ENCODE measurements at regions not wholly inside any gene's neighbourhood (a gene's known extent, or its start where the extent isn't known, plus 50 kb on each side); places are given as distances from the start of the nearest gene placed in this dataset.

- Histone ChIP-seq H3K4me2 (ENCODE audit: low read length, poor library complexity, severe bottlenecking) (no peak overlapping the region), H3K4ac (ENCODE audit: low read depth in 1 of 2, low read length in 2 of 2) (no peak overlapping the region), H4K91ac (ENCODE audit: low read length) (no peak overlapping the region), H3K9me3 (ENCODE audit: control insufficient read depth, low read length) (no peaks in the 10 kb centered on the region), H3K79me1 (replicated peaks; ENCODE audit: low read length, poor library complexity, severe bottlenecking) (peaks cover 14% of the 10 kb centered on the region), H3K9ac (ENCODE audit: low read length) (no peak overlapping the region), H2BK12ac (ENCODE audit: low read length in 2 of 2) (no peak overlapping the region), H2AFZ (ENCODE audit: low read depth, low read length) (no peak overlapping the region), H3K36me3 (ENCODE audit: control insufficient read depth in 1 of 2, insufficient read depth in 2 of 2, low read depth in 1 of 2, low read length in 2 of 2) (peaks cover under 1 to 4% of the 10 kb centered on the region in 2 experiments), H3K27ac (ENCODE audit: low read length, poor library complexity, severe bottlenecking) (no peak overlapping the region), H3K23ac (ENCODE audit: low read length in 2 of 2) (no peak overlapping the region), H3K14ac (ENCODE audit: low read length in 2 of 2) (no peak overlapping the region), H2AK5ac (ENCODE audit: low read length, severe bottlenecking) (no peak overlapping the region), H2BK120ac (ENCODE audit: low read depth, low read length) (no peak overlapping the region), H4K8ac (ENCODE audit: low read length) (no peak overlapping the region), H3K18ac (ENCODE audit: low read depth in 1 of 2, low read length in 2 of 2) (peak overlapping the region in 1 of 2 experiments; percentile 54), H2BK15ac (ENCODE audit: low read depth, poor library complexity, severe bottlenecking) (no peak overlapping the region), H2BK5ac (ENCODE audit: low read depth, low read length, poor library complexity, severe bottlenecking) (no peak overlapping the region), H3K27me3 (ENCODE audit: control insufficient read depth in 1 of 2, insufficient read depth in 1 of 2, low read length in 2 of 2) (no peaks in the 10 kb centered on the region), H3K4me1 (ENCODE audit: control insufficient read depth, insufficient read depth, low read depth, low read length) (peaks cover 11% of the 10 kb centered on the region), H3K4me3 (ENCODE audit: insufficient read depth in 1 of 2, low read depth in 1 of 2, low read length in 2 of 2) (no peak overlapping the region)
- WGBS, result 34% methylated on average over 2 of the region's 2 CpGs
- peak; percentile 50 for DNase-seq
Measured at GRCh38 chr19:46932346-46932745, 71.5 kb downstream of the ARHGAP35 start.

GRCh38 chr19:46935066-46935663, 74.4 kb downstream of the ARHGAP35 start:
- no peak overlapping the region for H3K27ac ChIP-seq (ENCODE audit: low read length, poor library complexity, severe bottlenecking)
- no peak overlapping the region for H3K23ac ChIP-seq (ENCODE audit: low read length in 2 of 2)
- peak overlapping the region; percentile 34 for H4K91ac ChIP-seq (ENCODE audit: low read length)
- H3K9ac ChIP-seq (ENCODE audit: low read length), result no peak overlapping the region
- peaks cover 10% of the 10 kb centered on the region for H3K79me1 ChIP-seq (replicated peaks; ENCODE audit: low read length, poor library complexity, severe bottlenecking)
- H2BK120ac ChIP-seq (ENCODE audit: low read depth, low read length), result peak overlapping the region; percentile 54
- H2AFZ ChIP-seq (ENCODE audit: low read depth, low read length), result no peak overlapping the region
- H3K4ac ChIP-seq (ENCODE audit: low read depth in 1 of 2, low read length in 2 of 2), result peak overlapping the region in 1 of 2 experiments; percentile 89
- H2AK5ac ChIP-seq (ENCODE audit: low read length, severe bottlenecking), result no peak overlapping the region
- peak; percentile 47 for DNase-seq
- H3K14ac ChIP-seq (ENCODE audit: low read length in 2 of 2), result no peak overlapping the region
- H3K4me1 ChIP-seq (ENCODE audit: control insufficient read depth, insufficient read depth, low read depth, low read length), result peaks cover 13% of the 10 kb centered on the region
- H3K4me3 ChIP-seq (ENCODE audit: insufficient read depth in 1 of 2, low read depth in 1 of 2, low read length in 2 of 2), result no peak overlapping the region
- 59% methylated on average over 7 of the region's 7 CpGs for WGBS
- peaks cover 2 to 17% of the 10 kb centered on the region in 2 experiments for H3K36me3 ChIP-seq (ENCODE audit: control insufficient read depth in 1 of 2, insufficient read depth in 2 of 2, low read depth in 1 of 2, low read length in 2 of 2)
- H2BK15ac ChIP-seq (ENCODE audit: low read depth, poor library complexity, severe bottlenecking), result no peak overlapping the region
- no peak overlapping the region for H4K8ac ChIP-seq (ENCODE audit: low read length)
- no peaks in the 10 kb centered on the region for H3K9me3 ChIP-seq (ENCODE audit: control insufficient read depth, low read length)
- H3K27me3 ChIP-seq (ENCODE audit: control insufficient read depth in 1 of 2, insufficient read depth in 1 of 2, low read length in 2 of 2), result no peaks in the 10 kb centered on the region
- H2BK12ac ChIP-seq (ENCODE audit: low read length in 2 of 2), result peak overlapping the region; percentile 72 to 84
- H2BK5ac ChIP-seq (ENCODE audit: low read depth, low read length, poor library complexity, severe bottlenecking), result no peak overlapping the region
- H3K4me2 ChIP-seq (ENCODE audit: low read length, poor library complexity, severe bottlenecking), result no peak overlapping the region
- H3K18ac ChIP-seq (ENCODE audit: low read depth in 1 of 2, low read length in 2 of 2), result peak overlapping the region in 1 of 2 experiments; percentile 65

GRCh38 chr19:46943150-46943946, 76.3 kb upstream of the NPAS1 start:
- H3K18ac ChIP-seq (ENCODE audit: low read depth in 1 of 2, low read length in 2 of 2), result no peak overlapping the region
- peak overlapping the region; percentile 21 for H4K91ac ChIP-seq (ENCODE audit: low read length)
- H3K36me3 ChIP-seq (ENCODE audit: control insufficient read depth in 1 of 2, insufficient read depth in 2 of 2, low read depth in 1 of 2, low read length in 2 of 2), result peaks cover 7 to 13% of the 10 kb centered on the region in 2 experiments

DNA sequence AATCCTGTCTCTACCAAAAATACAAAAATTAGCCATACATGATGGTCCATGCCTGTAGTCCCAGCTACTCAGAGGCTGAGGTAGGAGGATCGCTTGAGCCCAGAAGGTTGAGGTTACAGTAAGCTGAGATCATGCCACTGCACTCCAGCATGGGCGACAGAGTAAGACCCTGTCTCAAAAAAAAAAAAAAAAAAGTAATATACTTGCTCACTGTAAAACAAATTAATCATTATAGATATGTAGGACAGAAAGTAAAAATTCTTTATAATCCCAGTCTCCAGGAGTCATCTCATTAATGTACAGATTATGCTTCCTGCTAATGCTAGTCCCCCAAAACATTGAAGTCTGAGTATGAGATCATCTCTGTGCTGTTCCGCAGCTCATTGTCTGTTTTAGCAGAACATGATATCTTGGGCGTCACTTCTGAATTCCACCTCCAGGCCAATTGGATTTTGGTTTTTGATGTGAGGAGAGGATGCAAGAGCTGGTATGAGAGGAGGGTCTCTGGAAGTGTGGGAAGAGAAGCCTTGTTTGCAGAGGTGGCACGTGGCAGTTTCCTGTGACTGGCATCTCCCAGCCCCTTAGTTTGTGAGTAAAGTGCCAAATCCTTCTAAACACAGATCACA, 75.4 kb upstream of the NPAS1 start:
- H4K91ac ChIP-seq (ENCODE audit: low read length), result no peak overlapping the region
- H3K14ac ChIP-seq (ENCODE audit: low read length in 2 of 2), result no peak overlapping the region
- H2BK120ac ChIP-seq (ENCODE audit: low read depth, low read length), result no peak overlapping the region
- peak overlapping the region; percentile 49 for H3K27ac ChIP-seq (ENCODE audit: low read length, poor library complexity, severe bottlenecking)
- H3K9ac ChIP-seq (ENCODE audit: low read length), result peak overlapping the region; percentile 84
- H3K4me1 ChIP-seq (ENCODE audit: control insufficient read depth, insufficient read depth, low read depth, low read length), result peaks cover 13% of the 10 kb centered on the region
- no peak overlapping the region for H2BK12ac ChIP-seq (ENCODE audit: low read length in 2 of 2)
- DNase-seq, result no peak
- H3K79me1 ChIP-seq (replicated peaks; ENCODE audit: low read length, poor library complexity, severe bottlenecking), result peaks cover 33% of the 10 kb centered on the region
- WGBS, result 87% methylated on average over 3 of the region's 5 CpGs
- H3K36me3 ChIP-seq (ENCODE audit: control insufficient read depth in 1 of 2, insufficient read depth in 2 of 2, low read depth in 1 of 2, low read length in 2 of 2), result peaks cover 7 to 11% of the 10 kb centered on the region in 2 experiments
- peak overlapping the region; percentile 54 for H2AK5ac ChIP-seq (ENCODE audit: low read length, severe bottlenecking)
- H3K18ac ChIP-seq (ENCODE audit: low read depth in 1 of 2, low read length in 2 of 2), result peak overlapping the region; percentile 5 to 18
- H2AFZ ChIP-seq (ENCODE audit: low read depth, low read length), result no peak overlapping the region
- no peaks in the 10 kb centered on the region for H3K9me3 ChIP-seq (ENCODE audit: control insufficient read depth, low read length)
- H3K4me3 ChIP-seq (ENCODE audit: insufficient read depth in 1 of 2, low read depth in 1 of 2, low read length in 2 of 2), result peak overlapping the region in 1 of 2 experiments; percentile 57
- H4K8ac ChIP-seq (ENCODE audit: low read length), result no peak overlapping the region
- no peak overlapping the region for H2BK15ac ChIP-seq (ENCODE audit: low read depth, poor library complexity, severe bottlenecking)
- H3K27me3 ChIP-seq (ENCODE audit: control insufficient read depth in 1 of 2, insufficient read depth in 1 of 2, low read length in 2 of 2), result no peaks in the 10 kb centered on the region
- H3K4ac ChIP-seq (ENCODE audit: low read depth in 1 of 2, low read length in 2 of 2), result peak overlapping the region in 1 of 2 experiments; percentile 33
- no peak overlapping the region for H3K23ac ChIP-seq (ENCODE audit: low read length in 2 of 2)
- no peak overlapping the region for H2BK5ac ChIP-seq (ENCODE audit: low read depth, low read length, poor library complexity, severe bottlenecking)
- H3K4me2 ChIP-seq (ENCODE audit: low read length, poor library complexity, severe bottlenecking), result no peak overlapping the region

More at GRCh38 chr19:46943150-46943946, 76.3 kb upstream of the NPAS1 start:
- H3K9ac ChIP-seq (ENCODE audit: low read length), result no peak overlapping the region
- no peak overlapping the region for H2BK120ac ChIP-seq (ENCODE audit: low read depth, low read length)
- peaks cover 13% of the 10 kb centered on the region for H3K4me1 ChIP-seq (ENCODE audit: control insufficient read depth, insufficient read depth, low read depth, low read length)
- no peaks in the 10 kb centered on the region for H3K9me3 ChIP-seq (ENCODE audit: control insufficient read depth, low read length)
- H2BK12ac ChIP-seq (ENCODE audit: low read length in 2 of 2), result peak overlapping the region in 1 of 2 experiments; percentile 40
- no peak overlapping the region for H3K4me3 ChIP-seq (ENCODE audit: insufficient read depth in 1 of 2, low read depth in 1 of 2, low read length in 2 of 2)
- over 99% methylated on average over 8 of the region's 10 CpGs for WGBS
- H3K23ac ChIP-seq (ENCODE audit: low read length in 2 of 2), result no peak overlapping the region
- no peak for DNase-seq
- no peaks in the 10 kb centered on the region for H3K27me3 ChIP-seq (ENCODE audit: control insufficient read depth in 1 of 2, insufficient read depth in 1 of 2, low read length in 2 of 2)
- no peak overlapping the region for H3K27ac ChIP-seq (ENCODE audit: low read length, poor library complexity, severe bottlenecking)
- peak overlapping the region; percentile 71 for H2BK15ac ChIP-seq (ENCODE audit: low read depth, poor library complexity, severe bottlenecking)
- H4K8ac ChIP-seq (ENCODE audit: low read length), result peak overlapping the region; percentile 12
- no peak overlapping the region for H2BK5ac ChIP-seq (ENCODE audit: low read depth, low read length, poor library complexity, severe bottlenecking)
- H3K79me1 ChIP-seq (replicated peaks; ENCODE audit: low read length, poor library complexity, severe bottlenecking), result peaks cover 30% of the 10 kb centered on the region
- H2AFZ ChIP-seq (ENCODE audit: low read depth, low read length), result no peak overlapping the region
- no peak overlapping the region for H2AK5ac ChIP-seq (ENCODE audit: low read length, severe bottlenecking)
- no peak overlapping the region for H3K4me2 ChIP-seq (ENCODE audit: low read length, poor library complexity, severe bottlenecking)
- peak overlapping the region in 1 of 2 experiments; percentile 59 for H3K4ac ChIP-seq (ENCODE audit: low read depth in 1 of 2, low read length in 2 of 2)
- no peak overlapping the region for H3K14ac ChIP-seq (ENCODE audit: low read length in 2 of 2)

Data from mesenchymal stem cell (in vitro differentiated cells and primary cell).